ENCODE measurements at regions not wholly inside any gene's neighbourhood (a gene's known extent, or its start where the extent isn't known, plus 50 kb on each side); places are given as distances from the start of the nearest gene placed in this dataset.

DNA sequence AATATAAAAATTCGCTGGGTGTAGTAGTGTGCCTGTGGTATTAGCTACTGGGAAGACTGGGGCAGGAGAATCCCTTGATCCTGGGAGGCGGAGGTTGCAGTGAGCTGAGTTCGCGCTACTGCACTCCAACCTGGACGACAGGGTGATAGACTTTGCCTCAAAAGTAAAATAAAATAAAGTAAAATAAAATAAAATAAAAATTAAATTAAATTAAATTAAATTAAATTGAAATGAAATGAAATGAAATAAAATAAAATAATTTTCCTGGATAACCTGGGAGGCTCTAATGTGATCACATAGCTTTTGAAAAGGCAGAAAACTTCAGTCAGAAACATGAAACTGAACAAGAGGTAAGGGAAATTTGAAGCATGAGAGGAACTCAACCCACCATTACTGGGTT, 818.4 kb upstream of the ATXN7L3B start:
- TF ChIP-seq, protein P1, sequence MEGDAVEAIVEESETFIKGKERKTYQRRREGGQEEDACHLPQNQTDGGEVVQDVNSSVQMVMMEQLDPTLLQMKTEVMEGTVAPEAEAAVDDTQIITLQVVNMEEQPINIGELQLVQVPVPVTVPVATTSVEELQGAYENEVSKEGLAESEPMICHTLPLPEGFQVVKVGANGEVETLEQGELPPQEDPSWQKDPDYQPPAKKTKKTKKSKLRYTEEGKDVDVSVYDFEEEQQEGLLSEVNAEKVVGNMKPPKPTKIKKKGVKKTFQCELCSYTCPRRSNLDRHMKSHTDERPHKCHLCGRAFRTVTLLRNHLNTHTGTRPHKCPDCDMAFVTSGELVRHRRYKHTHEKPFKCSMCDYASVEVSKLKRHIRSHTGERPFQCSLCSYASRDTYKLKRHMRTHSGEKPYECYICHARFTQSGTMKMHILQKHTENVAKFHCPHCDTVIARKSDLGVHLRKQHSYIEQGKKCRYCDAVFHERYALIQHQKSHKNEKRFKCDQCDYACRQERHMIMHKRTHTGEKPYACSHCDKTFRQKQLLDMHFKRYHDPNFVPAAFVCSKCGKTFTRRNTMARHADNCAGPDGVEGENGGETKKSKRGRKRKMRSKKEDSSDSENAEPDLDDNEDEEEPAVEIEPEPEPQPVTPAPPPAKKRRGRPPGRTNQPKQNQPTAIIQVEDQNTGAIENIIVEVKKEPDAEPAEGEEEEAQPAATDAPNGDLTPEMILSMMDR (IDR thresholded peaks at IDR 0.05) = no peak
- intact Hi-C loops (cut with micrococcal nuclease) = no loop called here
- Mint-ChIP-seq H3K4me3 (no peak overlapping the region), H3K27me3 (ENCODE audit: low read depth in 3 of 3) (no peaks in the 10 kb centered on the region), H3K36me3 (no peaks in the 10 kb centered on the region), H3K9me3 (peaks cover 0 to 8% (median 5%) of the 10 kb centered on the region in 7 donors), H3K4me1 (no peaks in the 10 kb centered on the region), H3K27ac (no peak overlapping the region)
- Histone ChIP-seq H2AFZ (ENCODE audit: insufficient read depth, low read depth, low read length, poor library complexity, severe bottlenecking) (no peak overlapping the region), H3K27ac (ENCODE audit: low read depth in 1 of 2, low read length in 2 of 2) (no peak overlapping the region), H3K4me1 (ENCODE audit: control insufficient read depth in 1 of 2, insufficient read depth in 2 of 2, low read length in 2 of 2) (no peaks in the 10 kb centered on the region), H3K79me2 (ENCODE audit: insufficient read depth, low read length) (no peaks in the 10 kb centered on the region), H3K9me3 (replicated peaks in 1 of 2; ENCODE audit: control insufficient read depth in 1 of 2, insufficient read depth in 1 of 2, low read length in 2 of 2) (peaks cover 0 to 3% of the 10 kb centered on the region in 2 donors), H3K4me2 (replicated peaks; ENCODE audit: extremely low read depth, low read length, poor library complexity, severe bottlenecking) (no peak overlapping the region), H3K27me3 (ENCODE audit: control insufficient read depth in 2 of 2, insufficient read depth in 2 of 2, low read length in 2 of 2) (no peaks in the 10 kb centered on the region), H3K9ac (ENCODE audit: insufficient read depth, low read length, poor library complexity, severe bottlenecking) (no peak overlapping the region), H3K4me3 (replicated peaks in 1 of 3; ENCODE audit: low read depth in 2 of 3, low read length in 3 of 3) (no peak overlapping the region), H4K20me1 (ENCODE audit: insufficient read depth, low read length) (no peaks in the 10 kb centered on the region), H3K36me3 (replicated peaks in 1 of 2; ENCODE audit: control insufficient read depth in 1 of 2, insufficient read depth in 2 of 2, low read length in 2 of 2) (no peaks in the 10 kb centered on the region)
- WGBS (ENCODE audit: insufficient coverage) = no CpG with 5 or more reads among the region's 5 CpGs
- no peak for DNase-seq

DNA sequence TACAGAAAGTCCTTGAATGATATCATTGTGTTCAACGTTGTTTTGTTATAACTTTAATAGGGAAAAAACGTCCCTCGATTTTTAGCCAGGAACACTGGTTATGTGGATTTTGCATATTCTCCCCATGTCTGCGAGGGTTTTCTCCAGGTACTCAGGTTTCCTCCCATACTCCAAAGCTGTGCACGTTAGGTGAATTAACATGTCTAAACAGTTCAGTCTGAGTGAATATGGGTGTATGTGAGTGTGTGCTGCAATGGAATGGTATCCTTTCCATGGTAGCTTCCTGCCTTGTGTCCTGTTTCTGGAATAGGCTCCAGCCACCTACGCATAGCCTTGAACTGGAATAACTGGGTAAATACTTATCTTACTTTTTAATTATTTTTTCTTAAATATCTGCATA, 810.8 kb upstream of the ATXN7L3B start:
- intact Hi-C loops (cut with micrococcal nuclease) = no loop called here
- H3K9me3 ChIP-seq (replicated peaks in 1 of 2; ENCODE audit: control insufficient read depth in 1 of 2, insufficient read depth in 1 of 2, low read length in 2 of 2) = peaks cover 0 to 3% of the 10 kb centered on the region in 2 donors
- H3K27me3 ChIP-seq (ENCODE audit: control insufficient read depth in 2 of 2, insufficient read depth in 2 of 2, low read length in 2 of 2) = no peaks in the 10 kb centered on the region
- no peak overlapping the region for H3K4me2 ChIP-seq (replicated peaks; ENCODE audit: extremely low read depth, low read length, poor library complexity, severe bottlenecking)
- Mint-ChIP-seq H3K27ac (no peak overlapping the region), H3K4me1 (no peaks in the 10 kb centered on the region), H3K4me3 (no peak overlapping the region), H3K27me3 (ENCODE audit: low read depth in 3 of 3) (no peaks in the 10 kb centered on the region), H3K36me3 (no peaks in the 10 kb centered on the region), H3K9me3 (peaks cover 0 to 7% (median 2%) of the 10 kb centered on the region in 7 donors)
- H3K79me2 ChIP-seq (ENCODE audit: insufficient read depth, low read length) = no peaks in the 10 kb centered on the region
- no peak overlapping the region for H3K9ac ChIP-seq (ENCODE audit: insufficient read depth, low read length, poor library complexity, severe bottlenecking)
- H3K36me3 ChIP-seq (replicated peaks in 1 of 2; ENCODE audit: control insufficient read depth in 1 of 2, insufficient read depth in 2 of 2, low read length in 2 of 2) = no peaks in the 10 kb centered on the region
- H3K4me1 ChIP-seq (ENCODE audit: control insufficient read depth in 1 of 2, insufficient read depth in 2 of 2, low read length in 2 of 2) = no peaks in the 10 kb centered on the region
- no CpG with 5 or more reads among the region's 6 CpGs for WGBS (ENCODE audit: insufficient coverage)
- DNase-seq = no peak
- TF ChIP-seq, protein P1 (IDR thresholded peaks at IDR 0.05) = no peak
- H4K20me1 ChIP-seq (ENCODE audit: insufficient read depth, low read length) = no peaks in the 10 kb centered on the region
- H3K27ac ChIP-seq (ENCODE audit: low read depth in 1 of 2, low read length in 2 of 2) = no peak overlapping the region
- H2AFZ ChIP-seq (ENCODE audit: insufficient read depth, low read depth, low read length, poor library complexity, severe bottlenecking) = no peak overlapping the region
- no peak overlapping the region for H3K4me3 ChIP-seq (replicated peaks in 1 of 3; ENCODE audit: low read depth in 2 of 3, low read length in 3 of 3)

All from CD14-positive monocyte (primary cell).